Activated CD4-positive, alpha-beta T cell treated with anti-CD3 and anti-CD28 coated beads, Interleukin-2, Interleukin-4, amounts not matched to agents 100 ng/mL and 50 ng/mL, durations not matched to agents 16 hours and 8 hours (primary cell): ENCODE measurements at regions not wholly inside any gene's neighbourhood (a gene's known extent, or its start where the extent isn't known, plus 50 kb on each side); places are given as distances from the start of the nearest gene placed in this dataset.
A peak's percentile ranks its signal among the peaks of the same experiment; 100 is the strongest.
"Not testable (repeated sequence)": the region's sequence is repeated elsewhere in the genome, so short reads cannot be mapped to it uniquely, and the experiment has no call there.

ENCODE experiments used
- DNase-seq: peaks from one replicate; pipeline ENCODE4 v3.0.0-alpha.2; 2020; ENCODE audit warnings: low spot score

DNA sequence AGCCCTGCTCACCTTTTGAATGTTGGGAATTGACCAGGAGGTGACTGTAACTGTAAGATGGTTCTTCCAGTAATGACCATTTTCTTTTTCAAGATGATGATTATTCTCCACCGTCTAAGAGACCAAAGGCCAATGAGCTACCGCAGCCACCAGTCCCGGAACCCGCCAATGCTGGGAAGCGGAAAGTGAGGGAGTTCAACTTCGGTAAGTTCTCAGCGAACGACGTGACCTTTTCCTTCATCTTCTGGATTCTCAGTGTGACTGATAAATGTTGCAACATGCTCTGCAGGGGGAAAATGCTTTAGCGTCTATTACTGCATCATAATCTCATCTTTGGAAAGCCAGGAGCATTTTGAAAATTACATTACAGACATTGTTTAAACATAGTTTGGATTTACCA, 89.5 kb upstream of the SPDYE9 start:
- DNase-seq = not testable (repeated sequence)

DNA sequence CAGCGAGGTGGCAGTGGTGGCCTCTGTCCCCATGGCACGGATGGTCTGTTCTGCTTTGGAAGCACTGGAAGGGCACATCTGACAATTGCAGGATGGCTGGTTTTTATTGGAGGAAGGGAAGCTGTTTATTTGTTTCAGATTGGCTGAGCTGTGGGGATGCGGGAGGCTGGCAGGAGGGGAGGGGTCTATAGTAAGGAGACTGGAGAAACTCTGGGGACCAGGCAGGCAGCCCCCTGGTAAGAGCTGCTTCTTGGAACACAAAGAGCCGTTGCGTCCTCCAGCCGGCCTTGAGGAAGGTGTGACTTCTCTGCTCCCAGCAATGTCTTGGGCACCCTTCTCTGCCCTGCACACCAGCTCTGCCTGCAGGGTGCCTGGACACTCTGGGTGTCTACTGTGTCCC, 85.1 kb upstream of the SPDYE9 start:
- DNase-seq = not testable (repeated sequence)

DNA sequence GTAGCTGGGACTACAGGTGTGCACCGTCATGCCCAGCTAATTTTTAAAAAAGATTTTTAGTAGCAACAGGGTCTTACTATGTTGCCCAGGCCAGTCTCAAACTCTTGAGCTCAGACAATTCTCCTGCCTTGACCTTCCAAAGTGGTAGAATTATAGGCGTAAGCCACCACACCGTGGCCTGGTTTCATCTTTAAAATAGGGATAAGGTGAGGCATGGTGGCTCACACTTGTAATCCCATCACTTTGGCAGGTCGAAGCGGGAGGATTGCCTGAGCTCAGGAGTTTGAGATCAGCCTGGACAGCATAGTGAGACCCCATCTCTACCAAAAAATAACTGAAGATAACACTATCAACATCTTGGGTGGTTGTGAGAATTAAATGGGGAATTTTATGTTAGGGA, 84.6 kb upstream of the SPDYE9 start:
- not testable (repeated sequence) for DNase-seq

- DNase-seq = not testable (repeated sequence)
These were observed 80.3 kb upstream of the SPDYE9 start for GRCh38 chr7:73166152-73166551.

- not testable (repeated sequence) for DNase-seq
These were observed 76.8 kb upstream of the SPDYE9 start for GRCh38 chr7:73162680-73163079.

DNA sequence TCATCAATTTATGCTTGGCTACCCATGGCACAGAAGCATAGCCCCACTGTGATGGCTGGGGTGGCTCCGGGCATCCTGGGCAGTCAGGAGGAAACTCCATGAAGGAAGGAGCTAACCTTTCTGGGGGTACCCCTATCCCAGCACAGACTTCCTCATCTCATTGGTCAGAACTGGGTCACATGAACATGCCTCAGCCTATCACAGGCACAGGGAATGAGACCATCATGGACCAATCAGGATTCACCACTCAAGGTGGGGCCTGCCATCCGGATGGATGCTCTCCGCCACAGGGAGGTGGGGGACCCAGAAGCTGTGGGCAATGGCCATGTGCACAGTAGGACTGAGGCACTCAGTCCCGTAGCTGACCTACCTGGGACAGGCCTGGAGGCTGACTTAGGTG, 75.9 kb upstream of the SPDYE9 start:
- DNase-seq = not testable (repeated sequence)

DNA sequence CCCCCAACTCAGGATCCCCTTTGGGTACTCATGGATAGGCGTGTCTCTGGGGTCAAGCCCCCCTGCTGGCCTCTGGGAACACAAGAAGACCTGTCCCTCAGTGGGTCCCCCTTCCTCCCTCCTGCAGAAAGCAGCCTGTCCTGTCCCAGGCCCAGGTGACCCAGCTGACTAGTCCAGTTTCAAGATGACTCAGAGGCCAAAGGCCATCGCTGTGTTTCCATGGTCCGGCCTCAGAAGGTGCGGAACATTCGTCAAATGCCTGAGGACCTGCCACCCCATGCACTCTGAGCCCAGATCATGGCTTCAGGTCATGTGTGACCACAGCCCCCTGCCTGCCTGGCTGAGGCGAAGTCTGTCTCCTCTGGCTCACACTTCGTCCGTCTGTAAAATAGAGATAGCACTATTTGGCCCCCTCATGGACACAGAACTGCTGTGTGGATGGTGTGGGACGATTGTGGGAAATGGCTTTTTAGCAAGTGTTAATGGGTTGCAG, 71.4 kb upstream of the SPDYE9 start:
- DNase-seq = not testable (repeated sequence)

GRCh38 chr7:73156510-73157168, 70.8 kb upstream of the SPDYE9 start:
- not testable (repeated sequence) for DNase-seq

DNA sequence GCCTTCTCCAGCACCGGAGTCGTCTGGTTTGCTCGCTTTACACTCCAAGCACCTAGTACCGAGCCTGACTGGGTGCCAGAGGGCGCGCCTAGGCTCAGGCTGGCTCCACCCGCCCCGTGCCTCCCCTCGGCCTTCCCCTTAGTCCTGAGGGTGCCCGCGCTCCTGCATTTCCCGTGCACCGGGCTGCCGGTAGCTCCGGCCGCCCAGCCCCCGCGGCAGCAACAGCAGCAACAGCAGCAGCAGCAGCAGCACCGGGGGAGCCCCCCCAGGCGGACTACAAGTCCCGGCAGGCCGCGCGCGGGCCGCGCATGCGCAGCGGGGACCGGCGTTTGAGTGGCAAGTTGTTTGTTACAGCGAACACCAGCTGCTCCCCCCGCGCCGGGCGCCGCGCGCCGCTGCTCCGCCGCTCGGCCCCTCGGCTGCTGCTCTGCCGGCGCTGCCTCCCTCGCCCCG, 68.8 kb upstream of the SPDYE9 start:
- DNase-seq = peak; percentile 55

- not testable (repeated sequence) for DNase-seq
These were observed 68.2 kb upstream of the SPDYE9 start for GRCh38 chr7:73153921-73154585.

- not testable (repeated sequence) for DNase-seq
These were observed 62.7 kb upstream of the SPDYE9 start for GRCh38 chr7:73148570-73148969.

DNA sequence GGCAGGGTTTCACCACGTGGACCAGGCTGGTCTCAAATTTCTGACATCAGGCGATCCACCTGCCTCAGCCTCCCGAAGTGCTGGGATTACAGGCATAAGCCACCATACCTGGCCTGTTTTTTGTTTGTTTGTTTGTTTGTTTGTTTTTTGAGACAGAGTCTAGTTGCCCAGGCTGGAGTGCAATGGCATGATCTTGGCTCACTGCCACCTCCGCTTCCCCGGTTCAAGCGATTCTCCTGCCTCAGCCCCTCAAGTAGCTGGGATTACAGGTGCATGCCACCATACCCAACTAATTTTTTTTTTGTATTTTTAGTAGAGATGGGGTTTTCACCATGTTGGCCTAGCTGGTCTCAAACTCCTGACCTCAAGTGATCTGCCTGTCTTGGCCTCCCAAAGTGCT, 61.8 kb upstream of the SPDYE9 start:
- DNase-seq = not testable (repeated sequence)

DNA sequence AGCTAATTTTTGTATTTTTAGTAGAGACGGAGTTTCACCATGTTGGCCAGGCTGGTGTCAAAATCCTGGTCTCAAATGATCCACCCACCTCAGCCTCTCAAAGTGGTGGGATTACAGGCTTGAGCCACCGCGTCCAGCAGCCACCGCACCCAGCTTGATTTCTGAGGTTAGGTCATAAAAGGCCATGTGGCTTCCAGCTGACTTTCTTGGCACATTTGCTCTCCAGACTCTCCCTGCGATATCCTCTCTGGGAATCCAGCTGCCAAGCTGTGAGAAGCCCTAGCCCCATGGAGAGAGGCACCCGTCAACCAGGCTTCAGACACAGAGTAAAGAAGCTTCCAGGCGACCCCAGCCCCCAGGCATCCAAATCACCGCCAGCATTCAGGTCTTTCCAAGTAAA, 58.2 kb upstream of the SPDYE9 start:
- DNase-seq = not testable (repeated sequence)

DNA sequence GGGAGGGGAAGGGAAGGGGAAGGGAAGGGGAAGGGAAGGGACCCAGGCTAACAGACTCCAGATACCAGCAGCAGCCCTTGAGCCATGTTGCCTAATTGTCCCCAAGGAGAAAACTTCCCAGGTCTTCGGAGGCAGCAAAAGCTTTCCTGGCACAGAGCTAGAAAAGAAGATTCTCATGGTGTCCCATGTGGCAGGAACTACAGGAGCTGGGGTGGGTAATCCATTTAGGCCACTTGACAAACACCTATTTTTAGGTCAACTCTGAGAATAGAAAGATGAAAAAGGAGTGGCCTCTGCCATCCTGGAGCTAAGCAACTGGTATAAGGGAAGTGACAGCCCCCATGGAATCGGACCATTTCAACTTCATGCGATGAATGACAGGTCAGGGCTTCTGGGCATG, 52.1 kb upstream of the SPDYE9 start:
- DNase-seq = not testable (repeated sequence)
